ENCODE measurements at regions not wholly inside any gene's neighbourhood (a gene's known extent, or its start where the extent isn't known, plus 50 kb on each side); places are given as distances from the start of the nearest gene placed in this dataset.

GRCh38 chr17:62125307-62125706 is 60.2 kb upstream of the MED13 start:
- H3K4me3 Mint-ChIP-seq: no peak overlapping the region
- POLR2A ChIA-PET: no interaction called here
- no peak overlapping the region for H3K27ac Mint-ChIP-seq
- no peak for TF ChIP-seq CTCF (IDR thresholded peaks at IDR 0.05)
- H3K4me1 Mint-ChIP-seq (ENCODE audit: low read depth): peaks cover 2% of the 10 kb centered on the region
- no peaks in the 10 kb centered on the region for H3K36me3 Mint-ChIP-seq (ENCODE audit: low read depth)
- CTCF ChIA-PET: no interaction called here
- no peaks in the 10 kb centered on the region for H3K9me3 Mint-ChIP-seq
- intact Hi-C loops (cut with micrococcal nuclease): no loop called here
- DNase-seq: no peak
- ATAC-seq: no peak
- peaks cover 23% of the 10 kb centered on the region for H3K27me3 Mint-ChIP-seq

GRCh38 chr17:62121025-62121730 is 56.1 kb upstream of the MED13 start:
- ATAC-seq (no peak), DNase-seq (no peak)
- Mint-ChIP-seq H3K4me3 (no peak overlapping the region), H3K36me3 (ENCODE audit: low read depth) (no peaks in the 10 kb centered on the region), H3K9me3 (no peaks in the 10 kb centered on the region), H3K4me1 (ENCODE audit: low read depth) (peaks cover 7% of the 10 kb centered on the region), H3K27ac (no peak overlapping the region), H3K27me3 (peaks cover 13% of the 10 kb centered on the region)
- ChIA-PET POLR2A (no interaction called here), CTCF (interaction anchor here (1.3 to 2.0 kb wide), 3 partner anchors 8 to 13 kb away, joined by 3 to 10 read pairs (median 4); no protein-coding TSS in a partner anchor)
- intact Hi-C loops (cut with micrococcal nuclease): no loop called here
- no peak for TF ChIP-seq CTCF (IDR thresholded peaks at IDR 0.05)

GRCh38 chr17:62119373-62119772 is 54.3 kb upstream of the MED13 start:
- ChIA-PET CTCF (interaction anchor here (1.4 kb wide), 1 partner anchor 10 kb away, joined by 9 read pairs; no protein-coding TSS in a partner anchor), POLR2A (no interaction called here)
- ATAC-seq: peak; percentile 55
- no peak for DNase-seq
- intact Hi-C loops (cut with micrococcal nuclease): no loop called here
- Mint-ChIP-seq H3K9me3 (no peaks in the 10 kb centered on the region), H3K27me3 (peaks cover 5% of the 10 kb centered on the region), H3K36me3 (ENCODE audit: low read depth) (no peaks in the 10 kb centered on the region), H3K4me3 (no peak overlapping the region), H3K27ac (no peak overlapping the region), H3K4me1 (ENCODE audit: low read depth) (peaks cover 7% of the 10 kb centered on the region)
- TF ChIP-seq CTCF (IDR thresholded peaks at IDR 0.05): no peak

Data from activated CD8-positive, alpha-beta T cell treated with anti-CD3 and anti-CD28 coated beads for 36 hours (primary cell).